ENCODE measurements at regions not wholly inside any gene's neighbourhood (a gene's known extent, or its start where the extent isn't known, plus 50 kb on each side); places are given as distances from the start of the nearest gene placed in this dataset.
"Not testable (repeated sequence)": the region's sequence is repeated elsewhere in the genome, so short reads cannot be mapped to it uniquely, and the experiment has no call there.

DNA sequence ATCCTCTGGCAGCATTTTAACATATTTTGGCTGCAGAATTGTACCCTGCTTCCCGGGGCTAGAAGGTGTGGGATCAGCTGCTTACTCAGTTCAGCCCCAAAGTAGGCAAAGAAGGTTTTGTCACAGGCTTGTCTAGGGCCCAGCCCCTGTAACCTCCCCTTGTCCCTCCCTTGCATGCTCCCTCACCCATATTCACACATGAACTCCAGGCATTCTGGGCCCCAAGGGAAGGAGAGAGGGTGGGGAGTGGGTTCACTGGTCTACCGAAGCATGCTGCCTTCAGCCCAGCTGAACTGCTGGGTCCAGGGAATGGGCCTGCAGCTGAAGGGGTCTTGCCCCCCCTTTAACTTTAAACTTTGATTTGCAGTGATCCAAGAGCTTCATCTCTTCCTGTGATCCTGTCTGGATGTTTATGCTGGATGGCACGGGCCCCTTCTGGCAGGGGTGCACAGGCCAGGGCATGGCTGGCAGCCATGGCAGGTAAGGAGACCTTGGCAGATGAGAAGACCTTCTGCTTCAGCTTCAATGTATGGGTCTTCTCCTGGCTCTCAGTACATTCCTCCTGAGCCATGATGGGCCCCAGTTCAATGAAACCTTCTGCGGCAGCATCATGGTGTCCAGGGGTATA is 513.6 kb upstream of the WSB1 start:
- H3K27me3 ChIP-seq (ENCODE audit: insufficient read depth, low read length); H3K4me3 ChIP-seq (ENCODE audit: low read length); H3K36me3 ChIP-seq (ENCODE audit: insufficient read depth, low read length); H3K4me1 ChIP-seq (ENCODE audit: insufficient read depth, low read length); H3K27ac ChIP-seq (ENCODE audit: low read depth, low read length); H3K9ac ChIP-seq (ENCODE audit: low read depth, low read length): not testable (repeated sequence)
- peaks cover 59% of the 10 kb centered on the region for H3K9me3 ChIP-seq (ENCODE audit: insufficient read depth, low read depth, low read length)
- WGBS: 89% methylated on average over 4 of the region's 4 CpGs

DNA sequence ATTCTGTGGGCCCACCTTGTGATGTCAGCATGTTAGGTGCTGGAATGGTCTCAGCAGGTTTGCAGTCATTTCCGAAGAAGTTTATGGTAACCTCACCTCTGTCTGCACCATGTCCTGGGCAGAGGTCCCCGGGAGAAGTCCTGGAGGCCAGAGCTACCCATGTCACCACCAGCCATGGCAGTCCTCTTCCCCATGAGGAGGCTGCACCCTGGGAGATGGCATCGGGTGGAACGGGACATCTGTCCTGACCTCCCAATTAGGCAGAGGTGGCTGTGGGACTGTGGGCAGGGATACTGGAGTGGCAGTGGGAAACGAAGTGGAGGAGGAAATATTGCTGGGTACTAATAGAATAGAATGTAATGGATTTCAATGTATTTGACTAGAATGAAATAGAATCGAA is 511.8 kb upstream of the WSB1 start:
- WGBS: 81% methylated on average over 6 of the region's 6 CpGs

GRCh38 chr17:26792486-26792885 is 501.4 kb upstream of the WSB1 start:
- no peaks in the 10 kb centered on the region for H3K36me3 ChIP-seq (ENCODE audit: insufficient read depth, low read length)
- H3K9me3 ChIP-seq (ENCODE audit: insufficient read depth, low read depth, low read length): peaks cover 99% of the 10 kb centered on the region
- H3K27ac ChIP-seq (ENCODE audit: low read depth, low read length): no peak overlapping the region
- WGBS: 90% methylated on average over 12 of the region's 12 CpGs
- no peaks in the 10 kb centered on the region for H3K27me3 ChIP-seq (ENCODE audit: insufficient read depth, low read length)
- no peaks in the 10 kb centered on the region for H3K4me1 ChIP-seq (ENCODE audit: insufficient read depth, low read length)
- no peak overlapping the region for H3K9ac ChIP-seq (ENCODE audit: low read depth, low read length)
- H3K4me3 ChIP-seq (ENCODE audit: low read length): no peak overlapping the region

More for the DNA sequence above, 511.8 kb upstream of the WSB1 start:
- no peak overlapping the region for H3K9ac ChIP-seq (ENCODE audit: low read depth, low read length)
- H3K36me3 ChIP-seq (ENCODE audit: insufficient read depth, low read length): no peaks in the 10 kb centered on the region
- H3K4me1 ChIP-seq (ENCODE audit: insufficient read depth, low read length): no peaks in the 10 kb centered on the region
- H3K4me3 ChIP-seq (ENCODE audit: low read length): no peak overlapping the region
- peaks cover 76% of the 10 kb centered on the region for H3K9me3 ChIP-seq (ENCODE audit: insufficient read depth, low read depth, low read length)
- H3K27me3 ChIP-seq (ENCODE audit: insufficient read depth, low read length): no peaks in the 10 kb centered on the region
- H3K27ac ChIP-seq (ENCODE audit: low read depth, low read length): no peak overlapping the region

DNA sequence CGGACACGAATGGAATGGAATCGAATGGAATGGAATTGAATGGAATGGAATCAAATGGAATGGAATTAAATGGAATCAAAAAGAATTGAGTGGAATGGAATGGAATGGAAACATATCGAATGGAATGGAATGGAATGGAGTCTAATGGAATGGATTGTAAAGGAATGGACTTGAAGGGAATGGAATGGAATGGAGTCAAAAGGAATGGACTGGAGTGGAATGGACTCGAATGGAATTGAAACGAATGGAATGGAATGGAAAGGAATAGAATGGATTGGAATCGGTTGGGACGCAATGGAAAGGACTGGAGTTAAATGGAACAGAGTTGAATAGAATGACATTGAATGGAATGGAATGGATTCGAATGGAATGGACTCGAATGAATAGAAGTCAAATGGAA is 486.9 kb upstream of the WSB1 start:
- Histone ChIP-seq H3K9ac (ENCODE audit: low read depth, low read length) (no peak overlapping the region), H3K27me3 (ENCODE audit: insufficient read depth, low read length) (no peaks in the 10 kb centered on the region), H3K4me1 (ENCODE audit: insufficient read depth, low read length) (no peaks in the 10 kb centered on the region), H3K4me3 (ENCODE audit: low read length) (no peak overlapping the region), H3K36me3 (ENCODE audit: insufficient read depth, low read length) (no peaks in the 10 kb centered on the region), H3K9me3 (ENCODE audit: insufficient read depth, low read depth, low read length) (peaks cover 87% of the 10 kb centered on the region), H3K27ac (ENCODE audit: low read depth, low read length) (no peak overlapping the region)
- WGBS: 87% methylated on average over 10 of the region's 10 CpGs

- Histone ChIP-seq H3K27me3 (ENCODE audit: insufficient read depth, low read length) (no peaks in the 10 kb centered on the region), H3K9me3 (ENCODE audit: insufficient read depth, low read depth, low read length) (peaks cover 81% of the 10 kb centered on the region), H3K4me1 (ENCODE audit: insufficient read depth, low read length) (no peaks in the 10 kb centered on the region), H3K9ac (ENCODE audit: low read depth, low read length) (no peak overlapping the region), H3K27ac (ENCODE audit: low read depth, low read length) (no peak overlapping the region), H3K36me3 (ENCODE audit: insufficient read depth, low read length) (no peaks in the 10 kb centered on the region), H3K4me3 (ENCODE audit: low read length) (no peak overlapping the region)
- 78% methylated on average over 10 of the region's 10 CpGs for WGBS
These were observed 484.9 kb upstream of the WSB1 start for GRCh38 chr17:26809033-26809432.

DNA sequence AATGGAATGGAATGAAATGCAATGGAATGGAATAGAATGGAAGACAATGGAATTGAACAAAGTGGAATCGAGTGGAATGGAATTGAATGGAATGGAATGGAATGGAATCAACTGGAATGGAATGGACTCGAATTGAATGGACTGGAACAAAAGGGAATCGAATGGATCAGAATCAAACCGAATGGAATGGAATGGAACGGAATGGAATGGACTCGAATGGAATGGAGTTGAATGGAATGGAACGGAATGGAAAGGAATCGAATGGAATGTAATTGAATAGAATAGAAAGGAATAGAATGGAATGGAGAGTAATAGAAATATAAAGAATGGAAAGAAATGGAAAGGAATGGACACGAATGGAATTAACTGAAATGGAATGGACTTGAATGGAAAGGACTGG is 475.2 kb upstream of the WSB1 start:
- Histone ChIP-seq H3K4me3 (ENCODE audit: low read length) (no peak overlapping the region), H3K4me1 (ENCODE audit: insufficient read depth, low read length) (no peaks in the 10 kb centered on the region), H3K9ac (ENCODE audit: low read depth, low read length) (no peak overlapping the region), H3K27me3 (ENCODE audit: insufficient read depth, low read length) (no peaks in the 10 kb centered on the region), H3K36me3 (ENCODE audit: insufficient read depth, low read length) (no peaks in the 10 kb centered on the region), H3K9me3 (ENCODE audit: insufficient read depth, low read depth, low read length) (peaks cover 98% of the 10 kb centered on the region), H3K27ac (ENCODE audit: low read depth, low read length) (no peak overlapping the region)
- WGBS: 89% methylated on average over 9 of the region's 9 CpGs

All from HUES64 (cell line).